ENCODE measurements at regions not wholly inside any gene's neighbourhood (a gene's known extent, or its start where the extent isn't known, plus 50 kb on each side); places are given as distances from the start of the nearest gene placed in this dataset.
"Not testable (repeated sequence)": the region's sequence is repeated elsewhere in the genome, so short reads cannot be mapped to it uniquely, and the experiment has no call there.

- DNase-seq: no peak
Measured at GRCh38 chrX:118216087-118216486, 99.5 kb upstream of the KLHL13 start.

GRCh38 chrX:118216509-118216908 is 99.9 kb upstream of the KLHL13 start:
- no peak for DNase-seq

GRCh38 chrX:118218079-118218478 is 101.5 kb upstream of the KLHL13 start:
- no peak for DNase-seq

DNA sequence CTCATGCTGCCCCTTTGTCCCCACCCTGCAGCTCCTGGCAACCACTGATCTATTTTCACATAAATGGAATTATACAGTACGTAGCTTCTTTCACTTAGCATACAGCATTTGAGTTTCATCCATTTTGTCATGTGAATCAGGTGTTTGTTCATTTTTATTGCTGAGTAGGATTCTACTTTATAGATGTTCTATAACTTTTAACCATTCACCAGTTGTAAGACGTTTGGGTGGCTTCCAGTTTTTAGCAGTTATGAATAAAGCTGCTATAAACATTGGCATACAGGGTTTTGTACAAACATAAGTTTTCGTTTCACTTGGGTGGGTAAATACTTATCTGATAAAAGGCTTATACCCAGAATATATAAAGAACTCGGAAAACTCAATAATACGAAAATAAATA is 102.3 kb upstream of the KLHL13 start:
- no peak for DNase-seq

- DNase-seq: no peak
Measured at GRCh38 chrX:118219866-118220265, 103.3 kb upstream of the KLHL13 start.

DNA sequence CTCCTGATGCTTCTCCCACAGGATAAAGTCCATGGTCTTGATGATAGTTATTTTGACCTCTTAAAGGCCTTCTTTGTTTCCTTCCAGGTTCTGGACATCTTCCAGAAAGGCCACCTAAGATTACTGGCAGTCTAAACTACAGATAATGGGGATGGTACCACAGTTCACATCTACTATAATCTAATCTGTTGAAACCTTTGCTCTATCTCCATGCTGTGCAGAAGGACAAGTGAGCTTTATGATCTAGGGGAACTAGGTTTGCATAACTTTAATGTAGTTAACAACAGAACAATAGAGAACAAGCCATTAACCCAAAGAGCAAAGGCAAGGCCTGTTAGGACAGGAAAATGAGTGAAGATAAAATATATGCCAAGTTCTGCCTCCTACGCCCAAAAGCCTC is 103.9 kb upstream of the KLHL13 start:
- no peak for DNase-seq

- DNase-seq: no peak
Measured at GRCh38 chrX:118221270-118221669, 104.7 kb upstream of the KLHL13 start.

DNA sequence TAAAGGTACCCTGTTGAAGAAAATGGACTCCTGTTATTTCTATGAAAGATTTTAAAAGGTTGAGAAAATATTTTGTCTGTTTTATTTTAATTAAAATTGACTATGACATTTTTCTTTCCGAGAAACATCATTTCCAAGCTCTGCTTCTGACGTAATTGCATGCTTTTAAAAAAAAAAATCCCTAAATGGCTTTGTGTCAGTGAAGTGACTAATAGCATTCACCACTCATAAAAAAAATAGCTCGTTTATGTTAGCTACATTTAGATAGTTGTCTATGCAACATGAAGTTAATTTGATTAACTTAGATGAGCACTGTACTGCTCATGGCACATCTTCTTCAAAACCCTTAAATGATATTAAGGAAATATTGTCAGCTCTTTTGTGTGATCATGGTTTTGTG is 105.1 kb upstream of the KLHL13 start:
- DNase-seq: no peak

GRCh38 chrX:118222421-118222820 is 105.8 kb upstream of the KLHL13 start:
- DNase-seq: no peak

DNA sequence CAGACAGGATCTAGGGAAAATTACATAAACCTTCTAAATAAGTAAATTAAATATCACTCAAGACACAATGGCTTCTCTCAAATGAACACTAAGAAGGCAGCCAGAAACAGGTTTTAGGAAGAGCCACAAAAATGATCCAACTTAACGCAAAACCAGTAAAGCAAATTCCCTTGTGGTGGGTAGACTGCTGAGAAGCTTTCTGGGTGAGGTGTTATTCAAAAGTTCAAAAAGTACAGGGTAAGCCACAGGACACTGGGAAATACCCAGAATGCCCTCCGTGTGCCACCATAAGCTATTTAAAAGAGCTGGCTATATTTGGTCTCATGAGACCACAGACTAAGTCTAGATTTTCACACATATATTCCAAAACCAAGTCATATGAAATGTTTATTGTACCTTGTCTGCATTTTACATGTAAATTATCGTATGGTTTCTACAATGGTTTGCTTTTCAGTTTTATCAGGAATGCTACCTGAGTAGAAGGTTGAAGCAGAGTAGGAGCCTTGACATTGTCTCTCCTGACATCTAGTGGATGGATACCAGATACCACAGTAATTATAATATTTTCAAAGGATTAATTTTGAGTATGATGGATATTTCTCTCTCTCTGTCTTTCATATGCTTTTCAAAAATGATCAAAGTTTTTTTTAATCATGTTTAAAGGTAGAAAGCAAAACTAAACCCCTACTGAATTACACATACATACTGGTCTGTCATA is 109.3 kb upstream of the KLHL13 start:
- DNase-seq: no peak

DNA sequence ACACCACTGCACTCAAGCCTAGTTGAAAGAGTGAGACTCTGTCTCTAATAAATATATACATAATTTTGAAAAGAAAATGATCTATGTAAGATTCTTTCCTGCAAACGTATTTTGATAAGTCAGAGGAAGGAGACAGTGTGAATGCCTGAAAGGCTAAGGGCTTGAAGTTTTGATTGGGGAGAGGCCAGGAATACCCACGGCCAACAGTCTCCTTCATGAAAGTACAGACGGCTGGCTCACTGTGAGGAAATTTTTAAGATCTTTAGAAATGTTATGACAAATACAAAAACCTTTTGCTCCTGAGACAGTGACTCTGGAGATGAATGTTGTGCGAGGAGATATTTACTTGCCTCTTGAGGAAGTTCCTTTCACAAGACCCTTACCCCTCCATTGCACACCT is 111.4 kb upstream of the KLHL13 start:
- DNase-seq: no peak

- DNase-seq: no peak
Measured at GRCh38 chrX:118228456-118228855, 111.8 kb upstream of the KLHL13 start.

DNA sequence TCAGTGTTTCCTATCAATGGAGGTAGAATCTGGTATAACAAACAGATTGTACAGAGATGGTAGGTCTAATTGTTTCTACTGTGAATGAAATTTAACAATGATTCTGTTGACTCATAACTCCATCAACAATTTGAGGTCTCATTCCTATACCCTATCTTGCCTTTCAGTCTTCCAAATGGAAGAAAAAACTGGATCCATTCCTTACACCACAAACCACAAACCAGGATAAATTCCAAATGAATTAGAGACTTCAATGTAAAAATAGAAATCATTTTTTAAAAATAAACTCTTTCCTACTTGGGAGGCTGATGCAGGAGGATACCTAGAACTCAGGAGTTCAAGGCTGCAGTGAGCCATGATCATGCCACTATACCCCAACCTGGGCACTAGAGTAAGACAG is 114.4 kb upstream of the WDR44 start:
- DNase-seq: no peak

- DNase-seq: no peak
Measured at GRCh38 chrX:118239178-118239870, 106.6 kb upstream of the WDR44 start.

DNA sequence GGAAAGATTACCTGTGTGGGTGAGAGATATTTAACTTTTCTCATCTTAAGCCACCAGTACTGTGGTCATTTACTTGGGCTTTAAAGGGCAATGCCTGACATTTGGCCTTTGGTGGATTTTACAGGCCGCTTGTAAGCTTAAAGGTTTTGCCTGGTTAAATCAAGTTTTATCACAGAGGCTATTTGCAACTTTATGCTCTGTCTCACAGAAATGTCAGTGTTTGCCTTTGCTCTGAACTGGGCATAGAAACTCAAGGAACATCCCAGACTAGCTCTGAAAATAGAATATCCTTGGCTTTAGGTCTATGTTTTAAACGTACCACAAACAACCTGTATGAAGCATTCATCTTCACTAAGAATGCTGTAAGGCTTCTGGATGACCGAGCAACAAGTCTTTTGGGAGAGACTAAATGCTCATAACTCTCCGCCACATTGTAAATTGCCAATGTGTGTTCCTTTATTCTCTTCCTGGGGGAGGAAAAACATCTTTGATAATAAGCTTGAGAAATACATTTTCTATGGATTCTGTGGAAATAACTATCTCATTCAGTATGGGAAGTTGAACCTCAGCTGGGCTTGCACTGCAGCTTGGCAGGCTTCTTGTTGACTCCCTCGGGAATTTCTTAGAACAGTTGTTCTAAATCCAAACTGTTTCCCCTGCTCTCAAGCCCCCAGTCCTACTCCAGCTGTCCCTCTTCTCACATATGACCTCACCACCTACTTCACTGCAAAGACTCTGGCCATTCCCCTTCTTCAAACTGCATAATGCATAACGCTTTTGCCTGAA is 105.8 kb upstream of the WDR44 start:
- DNase-seq: no peak

DNA sequence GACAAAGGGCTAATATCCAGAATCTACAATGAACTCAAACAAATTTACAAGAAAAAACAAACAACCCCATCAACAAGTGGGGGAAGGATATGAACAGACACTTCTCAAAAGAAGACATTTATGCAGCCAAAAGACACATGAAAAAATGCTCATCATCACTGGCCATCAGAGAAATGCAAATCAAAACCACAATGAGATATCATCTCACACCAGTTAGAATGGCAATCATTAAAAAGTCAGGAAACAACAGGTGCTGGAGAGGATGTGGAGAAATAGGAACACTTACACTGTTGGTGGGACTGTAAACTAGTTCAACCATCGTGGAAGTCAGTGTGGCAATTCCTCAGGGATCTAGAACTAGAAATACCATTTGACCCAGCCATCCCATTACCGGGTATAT is 98.9 kb upstream of the WDR44 start:
- DNase-seq: not testable (repeated sequence)

GRCh38 chrX:118249146-118249545 is 96.8 kb upstream of the WDR44 start:
- DNase-seq: no peak

GRCh38 chrX:118250445-118250844 is 95.5 kb upstream of the WDR44 start:
- DNase-seq: no peak

DNA sequence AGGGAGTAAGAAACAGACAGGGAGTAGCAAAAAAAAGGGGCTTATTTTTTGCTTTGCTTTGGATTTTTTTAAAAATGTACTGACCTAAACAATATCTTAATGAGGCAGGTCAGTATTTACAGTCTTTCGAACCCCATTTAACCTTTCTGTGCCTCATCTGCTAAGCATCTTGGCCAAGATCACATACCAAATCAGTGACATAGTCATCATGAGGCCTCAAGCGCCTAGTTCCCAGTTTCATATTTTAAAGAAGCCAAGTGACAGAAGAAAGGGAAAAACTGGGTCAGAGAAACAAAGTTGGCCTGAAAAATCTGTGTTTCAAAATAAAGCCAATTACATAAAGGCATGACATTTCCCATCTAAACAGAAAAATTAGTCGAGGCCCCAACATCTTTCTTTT is 94.6 kb upstream of the WDR44 start:
- DNase-seq: no peak

DNA sequence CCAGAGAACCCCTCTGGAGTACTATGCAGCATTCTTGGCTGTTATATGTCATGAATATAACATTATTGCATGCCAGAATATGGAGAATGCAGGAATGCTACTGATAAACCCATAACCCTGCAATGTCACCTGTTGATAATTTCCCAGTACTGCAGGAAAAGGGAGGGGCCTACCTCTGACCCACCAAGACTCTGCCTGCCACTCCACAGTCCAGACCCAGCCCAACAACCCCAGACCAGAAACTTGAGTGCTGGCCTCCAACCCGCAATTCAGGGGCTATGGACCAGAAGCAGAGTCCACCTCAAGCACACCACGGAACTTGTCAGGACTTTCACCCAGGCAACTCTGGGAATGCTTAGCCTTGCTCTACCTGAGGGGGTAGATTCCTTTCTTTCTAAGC is 92.9 kb upstream of the WDR44 start:
- no peak for DNase-seq

GRCh38 chrX:118254611-118255010 is 91.3 kb upstream of the WDR44 start:
- peak; percentile 5 for DNase-seq

GRCh38 chrX:118255921-118256320 is 90.0 kb upstream of the WDR44 start:
- no peak for DNase-seq

- DNase-seq: no peak
Measured at GRCh38 chrX:118257781-118258180, 88.1 kb upstream of the WDR44 start.

DNA sequence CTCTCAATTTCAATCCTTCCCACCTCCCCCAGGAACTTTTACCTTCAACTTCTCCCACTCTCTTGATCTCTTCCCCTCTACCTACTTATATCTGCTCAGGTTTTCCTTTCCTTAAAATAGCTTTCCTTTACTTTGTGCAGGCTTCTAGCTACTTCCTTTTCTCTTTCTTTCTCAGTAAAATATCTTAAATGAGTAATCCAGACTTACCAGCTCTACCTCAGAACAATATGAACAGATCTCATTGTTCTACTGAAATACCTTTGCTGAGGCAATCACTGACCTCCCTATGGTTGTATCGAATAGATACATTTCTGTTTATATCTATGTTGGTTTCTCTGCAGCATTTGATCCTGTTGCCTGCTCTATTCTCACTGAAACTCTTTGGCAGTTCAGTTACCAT is 86.7 kb upstream of the WDR44 start:
- DNase-seq: no peak

Data from stimulated activated CD4-positive, alpha-beta T cell treated with anti-CD3 and anti-CD28 coated beads, Interleukin-4, amount 100 ng/mL, for 1 hour (primary cell).